ENCODE measurements at regions not wholly inside any gene's neighbourhood (a gene's known extent, or its start where the extent isn't known, plus 50 kb on each side); places are given as distances from the start of the nearest gene placed in this dataset.

DNA sequence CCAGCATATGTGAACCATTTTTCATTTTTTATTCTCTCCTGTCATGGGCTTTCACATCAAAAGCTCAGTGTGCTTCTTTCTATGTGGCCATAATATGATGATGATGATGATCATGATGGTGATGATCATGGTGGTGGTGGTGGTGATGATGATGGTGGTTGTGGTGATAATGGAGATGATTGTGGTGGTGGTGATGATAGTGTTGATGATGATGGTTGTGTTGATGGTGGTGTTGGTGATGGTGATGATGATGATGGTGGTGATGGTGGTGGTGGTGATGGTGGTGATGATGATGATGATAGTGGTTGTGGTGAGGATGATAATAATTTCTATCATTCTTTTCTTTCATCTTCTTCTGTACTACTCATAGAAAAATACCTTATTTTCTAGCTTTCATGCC lies 413.1 kb upstream of the VSTM2A start:
- Histone ChIP-seq H3K36me3 (replicated peaks; ENCODE audit: insufficient read depth, low read length) (no peaks in the 10 kb centered on the region), H3F3A (ENCODE audit: insufficient read depth, low read length) (no peaks in the 10 kb centered on the region), H3K9ac (ENCODE audit: low read length) (no peak overlapping the region), H3K79me2 (ENCODE audit: low read length) (no peaks in the 10 kb centered on the region), H3K4me1 (ENCODE audit: low read length) (no peaks in the 10 kb centered on the region), H4K20me1 (ENCODE audit: insufficient read depth, low read length) (no peaks in the 10 kb centered on the region), H3K27me3 (replicated peaks; ENCODE audit: insufficient read depth, low read length) (no peaks in the 10 kb centered on the region), H2AFZ (ENCODE audit: low read length) (no peak overlapping the region), H3K9me2 (replicated peaks; ENCODE audit: insufficient read depth, low read length) (no peaks in the 10 kb centered on the region), H3K4me2 (ENCODE audit: low read depth, low read length) (no peak overlapping the region), H3K27ac (ENCODE audit: low read length) (no peak overlapping the region), H3K9me3 (replicated peaks; ENCODE audit: insufficient read depth, low read length) (no peaks in the 10 kb centered on the region), H3K4me3 (ENCODE audit: low read length) (no peak overlapping the region)
- TF ChIP-seq EZH2 (optimal IDR thresholded peaks at IDR 0.05; ENCODE audit: low read depth, low read length) (no peak), EZH2phosphoT487 (IDR thresholded peaks at IDR 0.05; ENCODE audit: low read length) (no peak)
- TF ChIP-seq, protein P1, sequence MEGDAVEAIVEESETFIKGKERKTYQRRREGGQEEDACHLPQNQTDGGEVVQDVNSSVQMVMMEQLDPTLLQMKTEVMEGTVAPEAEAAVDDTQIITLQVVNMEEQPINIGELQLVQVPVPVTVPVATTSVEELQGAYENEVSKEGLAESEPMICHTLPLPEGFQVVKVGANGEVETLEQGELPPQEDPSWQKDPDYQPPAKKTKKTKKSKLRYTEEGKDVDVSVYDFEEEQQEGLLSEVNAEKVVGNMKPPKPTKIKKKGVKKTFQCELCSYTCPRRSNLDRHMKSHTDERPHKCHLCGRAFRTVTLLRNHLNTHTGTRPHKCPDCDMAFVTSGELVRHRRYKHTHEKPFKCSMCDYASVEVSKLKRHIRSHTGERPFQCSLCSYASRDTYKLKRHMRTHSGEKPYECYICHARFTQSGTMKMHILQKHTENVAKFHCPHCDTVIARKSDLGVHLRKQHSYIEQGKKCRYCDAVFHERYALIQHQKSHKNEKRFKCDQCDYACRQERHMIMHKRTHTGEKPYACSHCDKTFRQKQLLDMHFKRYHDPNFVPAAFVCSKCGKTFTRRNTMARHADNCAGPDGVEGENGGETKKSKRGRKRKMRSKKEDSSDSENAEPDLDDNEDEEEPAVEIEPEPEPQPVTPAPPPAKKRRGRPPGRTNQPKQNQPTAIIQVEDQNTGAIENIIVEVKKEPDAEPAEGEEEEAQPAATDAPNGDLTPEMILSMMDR (IDR thresholded peaks at IDR 0.05; ENCODE audit: low read length), result no peak
- no peak for DNase-seq

DNA sequence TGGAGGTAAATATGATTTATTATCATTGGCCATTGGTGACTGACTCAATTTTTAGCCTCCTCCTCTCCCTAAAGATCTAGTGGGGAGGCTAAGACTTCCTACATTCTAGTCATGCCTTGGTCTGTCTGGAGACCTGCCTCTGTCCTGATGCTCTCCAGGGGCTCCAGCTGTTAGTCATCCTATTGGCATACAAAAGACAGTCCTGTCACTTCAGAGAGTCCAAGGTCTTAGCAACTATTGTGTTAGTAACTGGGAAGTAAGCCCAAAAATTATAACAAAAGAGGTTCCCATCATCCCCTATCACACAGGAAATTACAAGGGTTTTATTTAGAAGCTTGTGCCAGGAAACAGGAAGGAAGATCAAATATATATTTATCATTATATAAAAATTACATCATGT lies 400.6 kb upstream of the VSTM2A start:
- Histone ChIP-seq H2AFZ (ENCODE audit: low read length) (no peak overlapping the region), H3K4me1 (ENCODE audit: low read length) (no peaks in the 10 kb centered on the region), H3K79me2 (ENCODE audit: low read length) (no peaks in the 10 kb centered on the region), H3K9ac (ENCODE audit: low read length) (no peak overlapping the region), H3K27ac (ENCODE audit: low read length) (no peak overlapping the region), H4K20me1 (ENCODE audit: insufficient read depth, low read length) (no peaks in the 10 kb centered on the region), H3K4me3 (ENCODE audit: low read length) (no peak overlapping the region), H3K36me3 (replicated peaks; ENCODE audit: insufficient read depth, low read length) (no peaks in the 10 kb centered on the region), H3F3A (ENCODE audit: insufficient read depth, low read length) (no peaks in the 10 kb centered on the region), H3K4me2 (ENCODE audit: low read depth, low read length) (no peak overlapping the region), H3K9me3 (replicated peaks; ENCODE audit: insufficient read depth, low read length) (no peaks in the 10 kb centered on the region), H3K9me2 (replicated peaks; ENCODE audit: insufficient read depth, low read length) (no peaks in the 10 kb centered on the region), H3K27me3 (replicated peaks; ENCODE audit: insufficient read depth, low read length) (no peaks in the 10 kb centered on the region)
- DNase-seq, result no peak
- TF ChIP-seq EZH2phosphoT487 (IDR thresholded peaks at IDR 0.05; ENCODE audit: low read length) (no peak), EZH2 (optimal IDR thresholded peaks at IDR 0.05; ENCODE audit: low read depth, low read length) (no peak)
- TF ChIP-seq, protein P1 (IDR thresholded peaks at IDR 0.05; ENCODE audit: low read length), result no peak

DNA sequence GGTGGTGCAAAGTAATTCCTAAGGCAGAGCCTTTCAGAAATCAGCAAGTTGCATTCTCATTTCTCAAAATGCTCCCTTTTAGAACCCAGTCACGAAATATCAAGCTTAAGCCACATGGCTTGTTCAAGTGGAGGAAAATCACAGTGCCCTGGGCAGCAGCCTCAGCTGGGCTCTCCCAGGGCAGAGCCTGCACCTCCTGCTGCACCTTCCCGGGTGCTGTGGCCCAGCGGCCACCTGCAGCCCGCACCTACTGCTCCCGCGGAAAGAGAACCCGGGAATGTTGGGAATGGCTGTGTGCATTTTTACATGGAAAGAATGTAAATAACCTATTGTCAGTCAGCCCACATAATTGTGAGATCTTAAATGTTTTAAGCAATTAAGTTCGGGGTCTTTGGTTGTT lies 396.5 kb upstream of the VSTM2A start:
- Histone ChIP-seq H3K4me3 (ENCODE audit: low read length) (no peak overlapping the region), H3K4me2 (ENCODE audit: low read depth, low read length) (no peak overlapping the region), H3K9me2 (replicated peaks; ENCODE audit: insufficient read depth, low read length) (no peaks in the 10 kb centered on the region), H4K20me1 (ENCODE audit: insufficient read depth, low read length) (no peaks in the 10 kb centered on the region), H3K36me3 (replicated peaks; ENCODE audit: insufficient read depth, low read length) (no peaks in the 10 kb centered on the region), H3K79me2 (ENCODE audit: low read length) (no peaks in the 10 kb centered on the region), H2AFZ (ENCODE audit: low read length) (no peak overlapping the region), H3K27me3 (replicated peaks; ENCODE audit: insufficient read depth, low read length) (no peaks in the 10 kb centered on the region), H3K27ac (ENCODE audit: low read length) (no peak overlapping the region), H3F3A (ENCODE audit: insufficient read depth, low read length) (no peaks in the 10 kb centered on the region), H3K9ac (ENCODE audit: low read length) (no peak overlapping the region), H3K4me1 (ENCODE audit: low read length) (no peaks in the 10 kb centered on the region), H3K9me3 (replicated peaks; ENCODE audit: insufficient read depth, low read length) (no peaks in the 10 kb centered on the region; the same call in 1 of the 2 replicates)
- TF ChIP-seq EZH2phosphoT487 (IDR thresholded peaks at IDR 0.05; ENCODE audit: low read length), result no peak
- no peak for TF ChIP-seq EZH2 (optimal IDR thresholded peaks at IDR 0.05; ENCODE audit: low read depth, low read length)
- TF ChIP-seq, protein P1 (IDR thresholded peaks at IDR 0.05; ENCODE audit: low read length), result no peak
- no peak for DNase-seq

All from MM.1S (cell line).